GM19324 (cell line): ENCODE measurements at regions not wholly inside any gene's neighbourhood (a gene's known extent, or its start where the extent isn't known, plus 50 kb on each side); places are given as distances from the start of the nearest gene placed in this dataset.

Experiments used
- ATAC-seq: cut with Tn5 transposase; IDR thresholded peaks from one replicate; pipeline ENCODE4 v1.9.1; 2021; ENCODE audit warnings: mild to moderate bottlenecking, moderate library complexity; ENCODE audit not compliant: unreplicated experiment, low FRiP score

GRCh38 chr9:80467632-80468031 lies 895.9 kb downstream of the TLE4 start:
- no peak for ATAC-seq

GRCh38 chr9:80465556-80465955 lies 893.8 kb downstream of the TLE4 start:
- no peak for ATAC-seq

- ATAC-seq: no peak
These were observed 877.7 kb downstream of the TLE4 start for GRCh38 chr9:80449513-80449912.

- no peak for ATAC-seq
These were observed 877.2 kb downstream of the TLE4 start for GRCh38 chr9:80448996-80449395.

- ATAC-seq: no peak
These were observed 876.1 kb downstream of the TLE4 start for GRCh38 chr9:80447876-80448275.

- ATAC-seq: no peak
These were observed 869.0 kb downstream of the TLE4 start for GRCh38 chr9:80440724-80441123.

- ATAC-seq: no peak
These were observed 866.1 kb downstream of the TLE4 start for GRCh38 chr9:80437825-80438224.

GRCh38 chr9:80437091-80437640 lies 865.4 kb downstream of the TLE4 start:
- ATAC-seq: no peak

GRCh38 chr9:80435591-80435990 lies 863.8 kb downstream of the TLE4 start:
- ATAC-seq: no peak

GRCh38 chr9:80426992-80427391 lies 855.2 kb downstream of the TLE4 start:
- no peak for ATAC-seq

GRCh38 chr9:80417211-80417773 lies 845.5 kb downstream of the TLE4 start:
- ATAC-seq: no peak

- ATAC-seq: no peak
These were observed 838.3 kb downstream of the TLE4 start for GRCh38 chr9:80410106-80410505.

- no peak for ATAC-seq
These were observed 835.5 kb downstream of the TLE4 start for GRCh38 chr9:80407220-80407619.

GRCh38 chr9:80401243-80401642 lies 829.5 kb downstream of the TLE4 start:
- no peak for ATAC-seq

- ATAC-seq: no peak
These were observed 829.0 kb downstream of the TLE4 start for GRCh38 chr9:80400624-80401230.

GRCh38 chr9:80399606-80400005 lies 827.8 kb downstream of the TLE4 start:
- ATAC-seq: no peak

- ATAC-seq: no peak
These were observed 816.1 kb downstream of the TLE4 start for GRCh38 chr9:80387828-80388227.

- no peak for ATAC-seq
These were observed 813.5 kb downstream of the TLE4 start for GRCh38 chr9:80385246-80385645.

- ATAC-seq: no peak
These were observed 811.6 kb downstream of the TLE4 start for GRCh38 chr9:80383331-80383730.

- no peak for ATAC-seq
These were observed 810.6 kb downstream of the TLE4 start for GRCh38 chr9:80382211-80382891.

GRCh38 chr9:80380301-80380700 lies 808.5 kb downstream of the TLE4 start:
- no peak for ATAC-seq
